ENCODE measurements at regions not wholly inside any gene's neighbourhood (a gene's known extent, or its start where the extent isn't known, plus 50 kb on each side); places are given as distances from the start of the nearest gene placed in this dataset.

DNA sequence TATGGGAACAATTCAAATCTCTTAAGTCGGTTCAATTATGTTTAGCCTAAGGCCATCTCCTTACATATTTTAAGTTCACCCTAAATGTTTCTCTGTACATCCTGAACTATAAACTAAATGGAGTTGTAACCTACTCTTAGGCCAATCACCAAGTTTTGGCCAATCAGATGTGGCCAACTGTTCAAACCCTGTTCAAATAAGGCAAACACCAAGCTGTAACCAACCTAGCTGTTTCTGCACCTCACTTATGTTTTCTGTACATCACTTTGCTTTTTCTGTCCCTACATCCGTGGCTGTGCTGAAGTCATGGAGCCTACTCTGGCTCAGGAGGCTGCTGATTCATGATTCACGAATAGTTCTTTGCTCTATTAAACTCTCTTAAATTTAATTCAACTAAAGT, 165.3 kb downstream of the GASK1B start:
- TF ChIP-seq, protein P1, sequence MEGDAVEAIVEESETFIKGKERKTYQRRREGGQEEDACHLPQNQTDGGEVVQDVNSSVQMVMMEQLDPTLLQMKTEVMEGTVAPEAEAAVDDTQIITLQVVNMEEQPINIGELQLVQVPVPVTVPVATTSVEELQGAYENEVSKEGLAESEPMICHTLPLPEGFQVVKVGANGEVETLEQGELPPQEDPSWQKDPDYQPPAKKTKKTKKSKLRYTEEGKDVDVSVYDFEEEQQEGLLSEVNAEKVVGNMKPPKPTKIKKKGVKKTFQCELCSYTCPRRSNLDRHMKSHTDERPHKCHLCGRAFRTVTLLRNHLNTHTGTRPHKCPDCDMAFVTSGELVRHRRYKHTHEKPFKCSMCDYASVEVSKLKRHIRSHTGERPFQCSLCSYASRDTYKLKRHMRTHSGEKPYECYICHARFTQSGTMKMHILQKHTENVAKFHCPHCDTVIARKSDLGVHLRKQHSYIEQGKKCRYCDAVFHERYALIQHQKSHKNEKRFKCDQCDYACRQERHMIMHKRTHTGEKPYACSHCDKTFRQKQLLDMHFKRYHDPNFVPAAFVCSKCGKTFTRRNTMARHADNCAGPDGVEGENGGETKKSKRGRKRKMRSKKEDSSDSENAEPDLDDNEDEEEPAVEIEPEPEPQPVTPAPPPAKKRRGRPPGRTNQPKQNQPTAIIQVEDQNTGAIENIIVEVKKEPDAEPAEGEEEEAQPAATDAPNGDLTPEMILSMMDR (IDR thresholded peaks at IDR 0.05) = no peak
- TF ChIP-seq POLR2A (IDR thresholded peaks at IDR 0.05) = no peak
- TF ChIP-seq POLR2AphosphoS5 (IDR thresholded peaks at IDR 0.05) = no peak
- no peak for TF ChIP-seq EP300 (IDR thresholded peaks at IDR 0.05)

Data from sigmoid colon (tissue), 4 donors.